ENCODE measurements at regions not wholly inside any gene's neighbourhood (a gene's known extent, or its start where the extent isn't known, plus 50 kb on each side); places are given as distances from the start of the nearest gene placed in this dataset.

DNA sequence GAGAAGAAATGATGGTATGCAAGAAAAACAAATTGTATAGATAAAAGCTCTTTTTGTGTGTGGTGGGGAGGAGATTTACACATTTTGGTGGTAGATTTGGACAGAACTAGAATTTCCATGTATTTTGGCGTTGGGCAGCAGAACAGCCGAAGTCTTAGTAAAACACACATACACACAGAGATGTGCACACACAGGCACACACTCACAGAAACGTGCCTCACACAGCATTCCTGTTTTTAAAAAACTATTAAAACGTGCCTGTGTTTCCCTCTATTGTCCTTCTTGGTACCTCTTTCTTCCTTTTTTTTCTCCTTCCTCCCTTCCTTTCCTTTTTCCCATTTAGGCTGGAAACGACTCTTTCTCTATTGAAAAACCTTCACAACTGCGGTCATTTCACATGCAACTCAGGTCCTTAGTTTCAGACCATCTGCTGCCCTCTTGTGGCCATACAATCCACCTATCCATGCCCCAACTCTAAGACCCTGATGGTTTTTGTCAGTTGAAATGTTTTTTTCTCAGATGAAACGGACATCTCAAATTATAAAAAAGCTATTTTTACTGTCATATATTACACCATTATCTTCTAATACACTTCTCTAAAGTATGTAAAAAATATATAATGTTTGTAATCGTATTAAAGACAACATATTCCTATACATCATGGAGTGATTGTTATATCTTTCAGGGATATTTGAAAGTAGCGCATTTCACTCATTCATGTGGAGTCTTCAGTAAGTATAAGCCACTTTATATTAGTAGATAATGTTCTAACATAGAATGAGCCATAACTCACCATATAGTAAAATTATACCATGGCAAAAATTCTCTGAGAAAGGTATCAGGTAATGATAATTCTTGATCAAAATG lies 386.7 kb upstream of the NOVA1 start:
- Histone ChIP-seq H2BK15ac (ENCODE audit: low read depth, low read length) (no peak overlapping the region), H3K27me3 (ENCODE audit: control insufficient read depth, insufficient read depth, low read length) (no peaks in the 10 kb centered on the region), H2BK20ac (ENCODE audit: low read depth, low read length) (no peak overlapping the region), H3K9ac (ENCODE audit: low read depth, low read length) (no peak overlapping the region), H3K56ac (ENCODE audit: extremely low read depth, insufficient read depth, low read length) (no peak overlapping the region), H3K9me3 (ENCODE audit: control insufficient read depth, insufficient read depth, low read length) (peaks cover 2% of the 10 kb centered on the region; the same call in 1 of the 2 replicates), H4K5ac (ENCODE audit: low read depth, low read length) (no peak overlapping the region), H3K27ac (ENCODE audit: insufficient read depth, low read length) (no peak overlapping the region), H3K9me1 (ENCODE audit: insufficient read depth, low read length) (no peaks in the 10 kb centered on the region), H3K4me3 (ENCODE audit: insufficient read depth, low read depth, low read length) (no peak overlapping the region), H3K18ac (ENCODE audit: low read depth, low read length) (no peak overlapping the region), H2AK9ac (replicated peaks; ENCODE audit: low read depth, low read length, poor library complexity) (no peak overlapping the region), H2AFZ (replicated peaks; ENCODE audit: low read length, poor library complexity) (no peak overlapping the region), H3K36me3 (ENCODE audit: control insufficient read depth, insufficient read depth, low read length) (no peaks in the 10 kb centered on the region), H4K20me1 (ENCODE audit: insufficient read depth, low read length) (no peaks in the 10 kb centered on the region), H3K79me1 (ENCODE audit: low read depth in 1 of 2, low read length in 2 of 2) (no peaks in the 10 kb centered on the region), H2BK120ac (ENCODE audit: low read depth, low read length) (no peak overlapping the region), H3K4me1 (ENCODE audit: control insufficient read depth, insufficient read depth, low read length) (no peaks in the 10 kb centered on the region), H2BK5ac (ENCODE audit: low read depth, low read length, poor library complexity, severe bottlenecking) (no peak overlapping the region), H4K91ac (ENCODE audit: insufficient read depth, low read depth, low read length) (no peak overlapping the region), H3K4ac (ENCODE audit: low read depth, low read length) (no peak overlapping the region), H2AK5ac (ENCODE audit: low read depth, low read length) (no peak overlapping the region), H4K8ac (ENCODE audit: low read depth in 2 of 2, low read length in 2 of 2) (no peak overlapping the region), H3K4me2 (ENCODE audit: low read depth, low read length) (no peak overlapping the region), H3K23ac (ENCODE audit: low read depth, low read length) (no peak overlapping the region), H3K14ac (replicated peaks; ENCODE audit: low read depth, low read length) (no peak overlapping the region)
- POLR2A ChIA-PET (ENCODE audit: unreplicated experiment), result no interaction called here
- peak; percentile 53; the same call in 1 of the 2 replicates for ATAC-seq (ENCODE audit: low read depth)
- 40% methylated on average over 1 of the region's 9 CpGs; no CpG with 5 or more reads in 1 of the 2 experiments for WGBS, 2 experiments (ENCODE audit: extremely low coverage in 2 of 2, insufficient read length in 1 of 2)
- no TSS peak for BruUV-seq (replicated peaks)
- CTCF ChIA-PET, result interaction anchor here (0.7 kb wide), 1 partner anchor 331 kb away, joined by 5 read pairs; no protein-coding TSS in a partner anchor
- dilution Hi-C loops (cut with HindIII; ENCODE audit: low sequenced_read_pairs, unreplicated experiment) (no loop called here), intact Hi-C loops (cut with micrococcal nuclease) (loop anchor here (1.0 to 10.0 kb wide), 3 partner anchors 250 to 730 kb away; no protein-coding TSS in a partner anchor), in situ Hi-C loops (cut with MboI; ENCODE audit: low sequenced_read_pairs) (no loop called here)
- DNase-seq, result peak; percentile 31
- TF ChIP-seq SMC3 (IDR thresholded peaks at IDR 0.05; ENCODE audit: low read depth, low read length), result peak; percentile 15; the same call in 1 of the 2 replicates
- TF ChIP-seq USF2 (IDR thresholded peaks at IDR 0.05; ENCODE audit: low read depth, low read length), result no peak
- TF ChIP-seq, protein P1, sequence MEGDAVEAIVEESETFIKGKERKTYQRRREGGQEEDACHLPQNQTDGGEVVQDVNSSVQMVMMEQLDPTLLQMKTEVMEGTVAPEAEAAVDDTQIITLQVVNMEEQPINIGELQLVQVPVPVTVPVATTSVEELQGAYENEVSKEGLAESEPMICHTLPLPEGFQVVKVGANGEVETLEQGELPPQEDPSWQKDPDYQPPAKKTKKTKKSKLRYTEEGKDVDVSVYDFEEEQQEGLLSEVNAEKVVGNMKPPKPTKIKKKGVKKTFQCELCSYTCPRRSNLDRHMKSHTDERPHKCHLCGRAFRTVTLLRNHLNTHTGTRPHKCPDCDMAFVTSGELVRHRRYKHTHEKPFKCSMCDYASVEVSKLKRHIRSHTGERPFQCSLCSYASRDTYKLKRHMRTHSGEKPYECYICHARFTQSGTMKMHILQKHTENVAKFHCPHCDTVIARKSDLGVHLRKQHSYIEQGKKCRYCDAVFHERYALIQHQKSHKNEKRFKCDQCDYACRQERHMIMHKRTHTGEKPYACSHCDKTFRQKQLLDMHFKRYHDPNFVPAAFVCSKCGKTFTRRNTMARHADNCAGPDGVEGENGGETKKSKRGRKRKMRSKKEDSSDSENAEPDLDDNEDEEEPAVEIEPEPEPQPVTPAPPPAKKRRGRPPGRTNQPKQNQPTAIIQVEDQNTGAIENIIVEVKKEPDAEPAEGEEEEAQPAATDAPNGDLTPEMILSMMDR (conservative IDR thresholded peaks at IDR 0.05; ENCODE audit: low read depth, low read length), result peak; percentile 52
- TF ChIP-seq MAFK (IDR thresholded peaks at IDR 0.05; ENCODE audit: low read depth, low read length), result no peak
- TF ChIP-seq RAD21 (IDR thresholded peaks at IDR 0.05; ENCODE audit: low read length), result peak; percentile 44

All from IMR-90 (cell line).